ENCODE measurements at regions not wholly inside any gene's neighbourhood (a gene's known extent, or its start where the extent isn't known, plus 50 kb on each side); places are given as distances from the start of the nearest gene placed in this dataset.

- H3K9ac ChIP-seq (ENCODE audit: extremely low read depth, low read length, poor library complexity, severe bottlenecking) = no peak overlapping the region
- DNase-seq = no peak
- no peak overlapping the region for H3K4me3 Mint-ChIP-seq
- H3K4me1 Mint-ChIP-seq = no peaks in the 10 kb centered on the region
- no peaks in the 10 kb centered on the region for H3K4me1 ChIP-seq (ENCODE audit: control insufficient read depth, insufficient read depth, low read length)
- no peaks in the 10 kb centered on the region for H3K36me3 Mint-ChIP-seq (ENCODE audit: low read depth)
- no peak for TF ChIP-seq CTCF (conservative IDR thresholded peaks at IDR 0.05)
- no peak overlapping the region for H3K27ac ChIP-seq (ENCODE audit: low read depth, low read length)
- H3K4me3 ChIP-seq (ENCODE audit: low read length) = no peak overlapping the region
- no peak overlapping the region for H3K27ac Mint-ChIP-seq
- 73 to 83% methylated on average over 1 of the region's 1 CpG for WGBS, 2 experiments (ENCODE audit: insufficient coverage in 1 of 2, insufficient read length in 1 of 2)
- H3K27me3 Mint-ChIP-seq (ENCODE audit: insufficient read depth) = no peaks in the 10 kb centered on the region
- H3K27me3 ChIP-seq (ENCODE audit: control insufficient read depth, insufficient read depth, low read length, poor library complexity, severe bottlenecking) = no peaks in the 10 kb centered on the region
- H3K36me3 ChIP-seq (ENCODE audit: control insufficient read depth, insufficient read depth, low read length) = no peaks in the 10 kb centered on the region
- H3K9me3 Mint-ChIP-seq = no peaks in the 10 kb centered on the region
- H3K9me3 ChIP-seq (ENCODE audit: control insufficient read depth, low read length) = no peaks in the 10 kb centered on the region
Observed at GRCh38 chr9:27799326-27799725, 226.0 kb upstream of the C9orf72 start.

GRCh38 chr9:27800159-27800558 is 226.9 kb upstream of the C9orf72 start:
- Mint-ChIP-seq H3K4me1 (no peaks in the 10 kb centered on the region), H3K27ac (no peak overlapping the region), H3K9me3 (no peaks in the 10 kb centered on the region), H3K27me3 (ENCODE audit: insufficient read depth) (no peaks in the 10 kb centered on the region), H3K4me3 (no peak overlapping the region), H3K36me3 (ENCODE audit: low read depth) (no peaks in the 10 kb centered on the region)
- no peak for DNase-seq
- no peak overlapping the region for H3K27ac ChIP-seq (ENCODE audit: low read depth, low read length)
- no peaks in the 10 kb centered on the region for H3K27me3 ChIP-seq (ENCODE audit: control insufficient read depth, insufficient read depth, low read length, poor library complexity, severe bottlenecking)
- whole genome bisulfite sequencing, 2 experiments (ENCODE audit: insufficient coverage in 1 of 2, insufficient read length in 1 of 2) = 70 to 100% methylated on average over 1 of the region's 1 CpG
- no peak for TF ChIP-seq CTCF (conservative IDR thresholded peaks at IDR 0.05)
- no peak overlapping the region for H3K9ac ChIP-seq (ENCODE audit: extremely low read depth, low read length, poor library complexity, severe bottlenecking)
- no peaks in the 10 kb centered on the region for H3K4me1 ChIP-seq (ENCODE audit: control insufficient read depth, insufficient read depth, low read length)
- H3K36me3 ChIP-seq (ENCODE audit: control insufficient read depth, insufficient read depth, low read length) = no peaks in the 10 kb centered on the region
- H3K9me3 ChIP-seq (ENCODE audit: control insufficient read depth, low read length) = no peaks in the 10 kb centered on the region
- H3K4me3 ChIP-seq (ENCODE audit: low read length) = no peak overlapping the region

GRCh38 chr9:27800692-27801370 is 227.6 kb upstream of the C9orf72 start:
- Histone ChIP-seq H3K9me3 (ENCODE audit: control insufficient read depth, low read length) (no peaks in the 10 kb centered on the region), H3K4me3 (ENCODE audit: low read length) (no peak overlapping the region), H3K4me1 (ENCODE audit: control insufficient read depth, insufficient read depth, low read length) (no peaks in the 10 kb centered on the region), H3K9ac (ENCODE audit: extremely low read depth, low read length, poor library complexity, severe bottlenecking) (no peak overlapping the region), H3K36me3 (ENCODE audit: control insufficient read depth, insufficient read depth, low read length) (no peaks in the 10 kb centered on the region), H3K27me3 (ENCODE audit: control insufficient read depth, insufficient read depth, low read length, poor library complexity, severe bottlenecking) (no peaks in the 10 kb centered on the region), H3K27ac (ENCODE audit: low read depth, low read length) (no peak overlapping the region)
- Mint-ChIP-seq H3K27ac (no peak overlapping the region), H3K27me3 (ENCODE audit: insufficient read depth) (no peaks in the 10 kb centered on the region), H3K4me1 (no peaks in the 10 kb centered on the region), H3K36me3 (ENCODE audit: low read depth) (no peaks in the 10 kb centered on the region), H3K4me3 (no peak overlapping the region), H3K9me3 (no peaks in the 10 kb centered on the region)
- WGBS, 2 experiments (ENCODE audit: insufficient coverage in 1 of 2, insufficient read length in 1 of 2) = 73 to 89% methylated on average over 2 of the region's 2 CpGs
- TF ChIP-seq CTCF (conservative IDR thresholded peaks at IDR 0.05) = no peak
- DNase-seq = no peak
